ENCODE measurements at regions not wholly inside any gene's neighbourhood (a gene's known extent, or its start where the extent isn't known, plus 50 kb on each side); places are given as distances from the start of the nearest gene placed in this dataset.
"Not testable (repeated sequence)": the region's sequence is repeated elsewhere in the genome, so short reads cannot be mapped to it uniquely, and the experiment has no call there.

- in situ Hi-C loops (cut with HindIII; ENCODE audit: low pct_unique_long_range_greater_than_20kb, low sequenced_read_pairs): no loop called here
- no peak for TF ChIP-seq JUND (IDR thresholded peaks at IDR 0.05; ENCODE audit: low read depth)
- DNase-seq (ENCODE audit: low read depth in 1 of 2, low spot score in 1 of 2): no peak
Measured at GRCh38 chr2:143928613-143929012, 591.3 kb downstream of the ZEB2 start.

- no peak for DNase-seq (ENCODE audit: low read depth in 1 of 2, low spot score in 1 of 2)
- TF ChIP-seq JUND (IDR thresholded peaks at IDR 0.05; ENCODE audit: low read depth): no peak
- in situ Hi-C loops (cut with HindIII; ENCODE audit: low pct_unique_long_range_greater_than_20kb, low sequenced_read_pairs): no loop called here
Measured at GRCh38 chr2:143928184-143928583, 591.7 kb downstream of the ZEB2 start.

GRCh38 chr2:143926736-143927135, 593.2 kb downstream of the ZEB2 start:
- TF ChIP-seq JUND (IDR thresholded peaks at IDR 0.05; ENCODE audit: low read depth): no peak
- in situ Hi-C loops (cut with HindIII; ENCODE audit: low pct_unique_long_range_greater_than_20kb, low sequenced_read_pairs): no loop called here
- DNase-seq (ENCODE audit: low read depth in 1 of 2, low spot score in 1 of 2): no peak

- DNase-seq (ENCODE audit: low read depth in 1 of 2, low spot score in 1 of 2); in situ Hi-C loops (cut with HindIII; ENCODE audit: low pct_unique_long_range_greater_than_20kb, low sequenced_read_pairs): not testable (repeated sequence)
Measured at GRCh38 chr2:143922261-143922830, 597.6 kb downstream of the ZEB2 start.

- no peak for TF ChIP-seq JUND (IDR thresholded peaks at IDR 0.05; ENCODE audit: low read depth)
- no peak for DNase-seq (ENCODE audit: low read depth in 1 of 2, low spot score in 1 of 2)
- in situ Hi-C loops (cut with HindIII; ENCODE audit: low pct_unique_long_range_greater_than_20kb, low sequenced_read_pairs): no loop called here
Measured at GRCh38 chr2:143918465-143918989, 601.4 kb downstream of the ZEB2 start.

GRCh38 chr2:143916781-143917180, 603.1 kb downstream of the ZEB2 start:
- in situ Hi-C loops (cut with HindIII; ENCODE audit: low pct_unique_long_range_greater_than_20kb, low sequenced_read_pairs): no loop called here
- DNase-seq (ENCODE audit: low read depth in 1 of 2, low spot score in 1 of 2): no peak
- TF ChIP-seq JUND (IDR thresholded peaks at IDR 0.05; ENCODE audit: low read depth): no peak

- DNase-seq (ENCODE audit: low read depth in 1 of 2, low spot score in 1 of 2): no peak
- TF ChIP-seq JUND (IDR thresholded peaks at IDR 0.05; ENCODE audit: low read depth): no peak
- in situ Hi-C loops (cut with HindIII; ENCODE audit: low pct_unique_long_range_greater_than_20kb, low sequenced_read_pairs): no loop called here
Measured at GRCh38 chr2:143909577-143910353, 610.2 kb downstream of the ZEB2 start.

- no peak for TF ChIP-seq JUND (IDR thresholded peaks at IDR 0.05; ENCODE audit: low read depth)
- in situ Hi-C loops (cut with HindIII; ENCODE audit: low pct_unique_long_range_greater_than_20kb, low sequenced_read_pairs): no loop called here
- no peak for DNase-seq (ENCODE audit: low read depth in 1 of 2, low spot score in 1 of 2)
Measured at GRCh38 chr2:143908843-143909242, 611.1 kb downstream of the ZEB2 start.

- in situ Hi-C loops (cut with HindIII; ENCODE audit: low pct_unique_long_range_greater_than_20kb, low sequenced_read_pairs): no loop called here
- TF ChIP-seq JUND (IDR thresholded peaks at IDR 0.05; ENCODE audit: low read depth): no peak
- DNase-seq (ENCODE audit: low read depth in 1 of 2, low spot score in 1 of 2): no peak
Measured at GRCh38 chr2:143907801-143908200, 612.1 kb downstream of the ZEB2 start.

- DNase-seq (ENCODE audit: low read depth in 1 of 2, low spot score in 1 of 2): no peak
- no peak for TF ChIP-seq JUND (IDR thresholded peaks at IDR 0.05; ENCODE audit: low read depth)
- in situ Hi-C loops (cut with HindIII; ENCODE audit: low pct_unique_long_range_greater_than_20kb, low sequenced_read_pairs): no loop called here
Measured at GRCh38 chr2:143906850-143907249, 613.1 kb downstream of the ZEB2 start.

- TF ChIP-seq JUND (IDR thresholded peaks at IDR 0.05; ENCODE audit: low read depth): no peak
- in situ Hi-C loops (cut with HindIII; ENCODE audit: low pct_unique_long_range_greater_than_20kb, low sequenced_read_pairs): no loop called here
- no peak for DNase-seq (ENCODE audit: low read depth in 1 of 2, low spot score in 1 of 2)
Measured at GRCh38 chr2:143905587-143905986, 614.3 kb downstream of the ZEB2 start.

GRCh38 chr2:143903172-143903856, 616.6 kb downstream of the ZEB2 start:
- TF ChIP-seq JUND (IDR thresholded peaks at IDR 0.05; ENCODE audit: low read depth): no peak
- in situ Hi-C loops (cut with HindIII; ENCODE audit: low pct_unique_long_range_greater_than_20kb, low sequenced_read_pairs): no loop called here
- DNase-seq (ENCODE audit: low read depth in 1 of 2, low spot score in 1 of 2): no peak
